ENCODE measurements at regions not wholly inside any gene's neighbourhood (a gene's known extent, or its start where the extent isn't known, plus 50 kb on each side); places are given as distances from the start of the nearest gene placed in this dataset.

GRCh38 chr2:123419976-123420375, 605.1 kb upstream of the CNTNAP5 start:
- TF ChIP-seq CTCF (conservative IDR thresholded peaks at IDR 0.05 in 1 of 2, IDR thresholded peaks at IDR 0.05 in 1 of 2; ENCODE audit: low read depth in 1 of 2, low read length in 2 of 2) (no peak), EZH2 (IDR thresholded peaks at IDR 0.05; ENCODE audit: low read length, missing control alignments) (no peak)
